Right atrium auricular region (tissue), 2 donors: ENCODE measurements at regions not wholly inside any gene's neighbourhood (a gene's known extent, or its start where the extent isn't known, plus 50 kb on each side); places are given as distances from the start of the nearest gene placed in this dataset.

Source experiments
- DNase-seq: peaks from one replicate; pipeline ENCODE4 v3.0.0-alpha.2; 2019; ENCODE audit warnings: low spot score
- H3K27ac ChIP-seq, 2 donors: fragments of 200-600 bp; sonication (generic); 1 replicate in 1 of 2; 2 replicates in 1 of 2; pipeline ENCODE4 v1.5.1; 2016 to 2019
- H3K27me3 ChIP-seq, 2 donors: fragments of 200-600 bp; sonication (generic); one replicate each; pipeline versions ENCODE4 v1.5.1 to v1.6.0; 2017 to 2019
- H3K36me3 ChIP-seq: fragments of 200-600 bp; sonication (generic); one replicate; pipeline ENCODE4 v1.5.1; 2016
- H3K4me1 ChIP-seq, 2 donors: fragments of 200-600 bp; sonication (generic); one replicate each; pipeline versions ENCODE4 v1.5.1 to v1.6.0; 2017 to 2019
- H3K4me3 ChIP-seq, 2 donors: fragments of 200-600 bp; sonication (generic); 1 replicate in 1 of 2; 2 replicates in 1 of 2; pipeline ENCODE4 v1.5.1; 2017 to 2019; ENCODE audit warnings: mild to moderate bottlenecking in 1 of 2, moderate library complexity in 1 of 2
- H3K9me3 ChIP-seq, 2 donors: fragments of 200-600 bp; sonication (generic); one replicate each; pipeline ENCODE4 v1.5.1; 2019
- CTCF ChIP-seq, 2 donors: fragments of 200-600 bp; sonication (generic); IDR thresholded peaks; one replicate each; pipeline ENCODE4 v1.5.1; 2019; ENCODE audit warnings: antibody characterized with exemption in 2 of 2

- TF ChIP-seq CTCF (IDR thresholded peaks at IDR 0.05): no peak
- no peaks in the 10 kb centered on the region for H3K27me3 ChIP-seq
- DNase-seq: no peak
- H3K36me3 ChIP-seq: no peaks in the 10 kb centered on the region
- H3K27ac ChIP-seq: no peak overlapping the region
- no peak overlapping the region for H3K4me3 ChIP-seq
- H3K4me1 ChIP-seq: no peaks in the 10 kb centered on the region
- H3K9me3 ChIP-seq: no peaks in the 10 kb centered on the region
Observed at GRCh38 chr3:159273608-159274007, 471.8 kb downstream of the MFSD1 start.

GRCh38 chr3:159275741-159276140 lies 473.9 kb downstream of the MFSD1 start:
- no peak for TF ChIP-seq CTCF (IDR thresholded peaks at IDR 0.05)
- Histone ChIP-seq H3K4me1 (peaks cover 0 to 4% of the 10 kb centered on the region in 2 donors), H3K4me3 (no peak overlapping the region), H3K36me3 (no peaks in the 10 kb centered on the region), H3K27ac (no peak overlapping the region), H3K27me3 (no peaks in the 10 kb centered on the region), H3K9me3 (no peaks in the 10 kb centered on the region)
- no peak for DNase-seq

- no peak overlapping the region for H3K27ac ChIP-seq
- H3K4me3 ChIP-seq: no peak overlapping the region
- no peak for DNase-seq
- no peak for TF ChIP-seq CTCF (IDR thresholded peaks at IDR 0.05)
- peaks cover 0 to 8% of the 10 kb centered on the region in 2 donors for H3K4me1 ChIP-seq
- H3K36me3 ChIP-seq: no peaks in the 10 kb centered on the region
- no peaks in the 10 kb centered on the region for H3K27me3 ChIP-seq
- no peaks in the 10 kb centered on the region for H3K9me3 ChIP-seq
Observed at GRCh38 chr3:159277814-159278213, 476.0 kb downstream of the MFSD1 start.

GRCh38 chr3:159280386-159281191 lies 478.7 kb downstream of the MFSD1 start:
- Histone ChIP-seq H3K27ac (no peak overlapping the region), H3K36me3 (no peaks in the 10 kb centered on the region), H3K27me3 (no peaks in the 10 kb centered on the region), H3K4me1 (peaks cover 0 to 8% of the 10 kb centered on the region in 2 donors), H3K9me3 (no peaks in the 10 kb centered on the region), H3K4me3 (no peak overlapping the region)
- DNase-seq: no peak
- no peak for TF ChIP-seq CTCF (IDR thresholded peaks at IDR 0.05)

GRCh38 chr3:159293493-159293892 lies 491.6 kb downstream of the MFSD1 start:
- no peak for DNase-seq
- Histone ChIP-seq H3K9me3 (no peaks in the 10 kb centered on the region), H3K4me1 (no peaks in the 10 kb centered on the region), H3K27me3 (no peaks in the 10 kb centered on the region), H3K36me3 (no peaks in the 10 kb centered on the region), H3K4me3 (no peak overlapping the region), H3K27ac (no peak overlapping the region)
- TF ChIP-seq CTCF (IDR thresholded peaks at IDR 0.05): no peak

- no peak for DNase-seq
- Histone ChIP-seq H3K4me3 (no peak overlapping the region), H3K4me1 (no peaks in the 10 kb centered on the region), H3K27ac (no peak overlapping the region), H3K9me3 (no peaks in the 10 kb centered on the region), H3K27me3 (no peaks in the 10 kb centered on the region), H3K36me3 (no peaks in the 10 kb centered on the region)
- no peak for TF ChIP-seq CTCF (IDR thresholded peaks at IDR 0.05)
Observed at GRCh38 chr3:159301961-159302360, 500.1 kb downstream of the MFSD1 start.
